ENCODE measurements at regions not wholly inside any gene's neighbourhood (a gene's known extent, or its start where the extent isn't known, plus 50 kb on each side); places are given as distances from the start of the nearest gene placed in this dataset.
A peak's percentile ranks its signal among the peaks of the same experiment; 100 is the strongest.
"Not testable (repeated sequence)": the region's sequence is repeated elsewhere in the genome, so short reads cannot be mapped to it uniquely, and the experiment has no call there.

DNA sequence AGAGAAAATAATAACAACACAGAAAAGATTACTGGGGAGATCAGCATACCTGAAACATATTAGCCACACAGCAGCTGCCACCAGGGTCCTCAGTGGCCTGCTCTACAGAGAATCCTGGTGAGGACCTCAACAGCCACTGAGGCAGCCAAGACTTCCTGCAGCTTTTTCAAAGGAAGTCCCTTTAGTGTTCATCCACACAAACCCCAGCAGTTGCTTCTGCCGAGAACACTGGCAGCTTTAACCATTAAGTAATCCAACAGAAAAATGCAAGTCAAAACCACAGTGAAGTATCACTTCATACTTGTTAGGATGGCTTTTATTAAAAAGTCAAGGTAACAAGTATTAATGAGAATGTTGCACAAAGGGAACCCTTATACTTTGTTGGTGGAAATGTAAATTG is 542.0 kb upstream of the GCFC2 start:
- no peak for DNase-seq

DNA sequence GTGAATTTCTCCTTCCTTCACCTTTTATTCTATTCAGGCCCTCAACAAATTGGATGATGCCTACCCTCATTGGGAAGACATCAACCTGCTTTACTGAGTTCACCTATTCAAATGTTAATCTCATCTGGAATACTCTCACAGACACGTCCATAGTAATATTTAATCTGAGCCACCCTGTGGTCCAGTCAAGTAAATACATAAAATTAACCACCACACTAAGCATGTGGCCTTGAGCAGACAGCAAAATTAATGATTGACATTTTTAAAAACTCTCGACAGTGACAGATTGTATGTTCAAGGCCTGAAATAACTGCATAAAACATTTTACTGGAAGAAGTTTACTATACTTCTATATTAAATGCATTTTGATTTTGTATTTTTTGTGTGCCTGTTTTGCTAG is 540.6 kb upstream of the GCFC2 start:
- no peak for DNase-seq

DNA sequence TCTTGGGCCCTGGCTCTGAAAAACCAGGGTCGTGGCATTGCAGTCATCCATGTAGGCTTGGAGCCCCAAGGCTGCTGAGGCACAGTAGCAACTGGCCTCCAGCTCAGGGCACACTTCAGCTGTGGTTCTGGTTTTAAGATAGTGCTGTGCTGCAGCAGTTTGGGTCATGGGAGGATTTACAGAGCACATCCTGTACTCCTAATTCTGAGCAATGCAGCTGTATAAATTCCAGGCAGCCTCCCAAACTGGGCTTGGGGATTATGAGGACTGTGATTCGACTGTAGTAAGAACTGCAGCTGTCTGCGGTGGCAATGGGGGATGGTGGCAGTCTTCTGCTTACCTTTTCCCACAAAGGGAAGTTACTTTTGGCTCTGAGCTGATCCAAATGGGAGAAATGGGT is 536.3 kb upstream of the GCFC2 start:
- DNase-seq: no peak

DNA sequence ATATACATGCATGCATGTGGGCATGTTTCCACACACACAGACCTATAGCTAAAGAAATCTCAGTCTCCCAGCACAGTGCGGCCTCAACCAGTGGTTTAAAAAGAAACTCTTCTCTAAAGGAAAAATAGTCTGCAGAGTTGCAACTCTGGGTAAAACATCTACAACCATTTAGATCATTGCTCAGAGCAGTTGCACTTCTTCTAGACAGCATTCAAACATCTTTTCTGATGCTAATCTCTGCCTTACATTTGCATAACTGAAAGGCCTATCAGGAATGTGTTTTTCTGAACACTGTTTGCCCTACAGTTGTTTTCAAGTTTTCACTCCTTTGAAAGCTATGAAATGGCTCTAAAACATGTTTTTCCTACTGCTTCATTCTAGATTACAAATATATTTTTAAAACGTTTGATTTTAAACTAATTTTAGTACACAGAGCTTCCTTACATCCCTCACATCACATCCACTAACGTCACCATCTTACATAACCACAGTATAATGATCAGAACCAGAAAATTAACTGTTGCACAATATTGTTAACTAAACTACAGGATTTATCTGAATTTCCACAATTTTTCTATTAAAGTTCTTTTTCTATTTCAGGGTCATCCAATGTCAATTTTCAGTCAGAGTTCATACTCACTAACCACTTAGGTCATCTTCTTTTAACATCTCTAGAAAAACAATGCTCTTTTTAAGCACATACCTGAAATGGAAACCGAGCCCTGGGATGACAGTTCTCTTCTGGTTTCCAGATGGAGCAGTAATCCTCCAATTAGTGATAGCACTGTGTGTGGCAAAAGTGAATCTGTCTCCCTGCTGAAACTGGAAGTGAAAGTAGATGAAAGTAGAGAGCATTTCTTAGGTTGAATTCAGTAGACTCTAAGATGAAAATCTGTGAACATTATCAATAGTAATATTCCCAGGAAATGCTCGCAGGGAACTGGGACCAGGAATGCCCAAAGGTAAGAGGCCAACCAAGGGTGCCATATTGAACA is 501.6 kb upstream of the GCFC2 start:
- no peak for DNase-seq

DNA sequence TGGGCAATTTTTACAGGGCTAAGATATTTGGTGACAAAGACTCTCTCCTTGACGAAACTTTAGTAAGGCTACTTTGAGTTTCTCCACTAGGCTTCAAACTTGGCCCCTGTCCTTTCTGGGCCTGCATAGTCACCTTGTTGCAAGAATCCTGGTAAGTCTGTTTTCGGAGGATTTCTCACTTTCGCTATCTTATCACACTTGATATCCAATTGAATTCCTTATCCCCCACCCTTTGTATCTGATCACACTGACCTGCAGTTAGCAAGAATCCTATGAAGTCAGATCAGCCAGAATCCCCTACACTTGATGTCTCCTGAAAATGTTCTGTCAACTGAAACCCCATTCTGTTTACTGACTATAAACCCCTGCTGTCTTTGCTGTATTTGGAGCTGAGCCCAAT is 499.8 kb upstream of the GCFC2 start:
- no peak for DNase-seq

DNA sequence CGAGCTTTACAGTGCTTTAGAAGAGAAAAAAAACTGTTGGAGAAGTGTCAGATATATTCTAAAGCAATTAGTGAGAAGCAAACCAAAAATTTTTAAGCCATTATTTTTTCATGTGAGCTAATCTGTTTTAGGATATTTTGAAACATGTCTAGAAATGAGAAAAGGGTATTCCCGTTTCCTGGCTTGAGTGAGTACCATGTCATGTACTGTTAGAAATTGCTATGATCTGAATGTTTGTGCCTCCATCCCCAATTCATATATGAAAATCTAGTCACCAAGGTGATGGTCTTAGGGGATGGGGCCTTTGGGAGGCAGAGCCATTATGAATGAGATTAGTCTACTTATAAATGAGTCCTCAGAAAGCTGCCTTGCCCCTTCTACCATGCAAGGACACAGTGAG is 493.3 kb upstream of the GCFC2 start:
- DNase-seq: no peak

DNA sequence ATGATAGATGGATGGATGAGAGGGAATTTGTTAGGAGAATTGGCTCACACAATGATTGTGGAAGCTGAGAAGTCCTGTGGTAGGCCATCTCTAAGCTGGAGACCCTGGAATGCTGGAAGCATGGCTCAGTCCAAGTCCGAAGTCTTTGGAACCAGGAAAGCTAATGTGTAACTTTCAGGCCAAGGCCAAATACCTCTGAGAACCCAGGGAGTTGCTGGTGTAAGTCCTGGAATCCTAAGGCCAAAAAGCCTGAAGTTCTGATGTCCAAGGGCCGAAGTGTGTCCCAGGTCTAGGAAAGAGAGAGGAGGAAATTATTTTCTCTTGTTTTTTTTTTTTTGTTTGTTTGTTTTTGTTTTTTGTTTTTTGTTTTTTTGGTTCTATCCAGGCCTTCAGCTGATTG is 492.2 kb upstream of the GCFC2 start:
- no peak for DNase-seq

DNA sequence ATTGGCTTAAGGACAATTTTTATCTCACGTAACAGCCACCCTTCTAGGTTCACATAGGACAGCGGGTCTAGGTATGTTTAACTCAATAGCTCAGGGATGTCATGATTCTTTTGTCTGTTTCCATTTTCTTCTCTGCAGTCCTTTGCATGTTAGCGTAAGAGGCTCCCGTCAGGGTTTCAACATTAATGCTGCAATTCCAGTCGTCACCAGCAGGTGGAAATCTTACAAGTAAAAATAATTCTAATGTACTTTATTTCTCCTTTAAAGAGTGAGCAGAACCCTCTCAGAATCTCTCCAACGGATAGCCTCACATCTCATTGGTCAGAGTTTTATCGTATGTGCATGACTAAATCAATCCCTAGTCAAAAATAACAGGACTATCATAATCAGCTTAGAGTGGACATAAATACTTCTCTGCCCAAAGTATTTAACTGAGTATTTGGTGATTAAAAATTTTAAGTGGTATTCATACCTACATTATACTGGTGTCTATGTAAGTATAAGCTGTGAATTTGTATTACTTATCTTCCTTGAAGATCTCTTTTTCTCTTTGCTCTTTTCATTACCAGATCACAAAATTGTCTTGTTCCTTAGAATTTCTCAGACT is 487.2 kb upstream of the GCFC2 start:
- peak; percentile 22 for DNase-seq

DNA sequence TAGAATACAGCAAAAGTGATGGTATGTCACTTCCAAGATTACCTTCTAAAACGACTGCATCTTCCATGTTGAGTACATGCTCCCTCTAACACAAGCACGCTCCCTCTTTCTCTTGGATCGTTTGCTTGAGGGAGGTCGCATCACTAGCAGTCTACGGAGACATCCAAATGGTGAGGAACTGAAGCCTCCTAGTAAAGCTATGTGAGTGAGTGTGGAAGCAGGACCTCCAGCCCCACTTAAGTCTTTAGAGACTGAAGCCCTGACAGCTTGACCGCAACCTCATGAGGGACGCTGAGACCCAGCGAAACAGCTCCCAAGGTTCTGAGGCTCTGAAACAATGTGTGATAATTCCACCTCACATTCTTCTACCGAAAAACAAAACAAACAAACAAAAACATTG is 486.7 kb upstream of the GCFC2 start:
- DNase-seq: no peak

DNA sequence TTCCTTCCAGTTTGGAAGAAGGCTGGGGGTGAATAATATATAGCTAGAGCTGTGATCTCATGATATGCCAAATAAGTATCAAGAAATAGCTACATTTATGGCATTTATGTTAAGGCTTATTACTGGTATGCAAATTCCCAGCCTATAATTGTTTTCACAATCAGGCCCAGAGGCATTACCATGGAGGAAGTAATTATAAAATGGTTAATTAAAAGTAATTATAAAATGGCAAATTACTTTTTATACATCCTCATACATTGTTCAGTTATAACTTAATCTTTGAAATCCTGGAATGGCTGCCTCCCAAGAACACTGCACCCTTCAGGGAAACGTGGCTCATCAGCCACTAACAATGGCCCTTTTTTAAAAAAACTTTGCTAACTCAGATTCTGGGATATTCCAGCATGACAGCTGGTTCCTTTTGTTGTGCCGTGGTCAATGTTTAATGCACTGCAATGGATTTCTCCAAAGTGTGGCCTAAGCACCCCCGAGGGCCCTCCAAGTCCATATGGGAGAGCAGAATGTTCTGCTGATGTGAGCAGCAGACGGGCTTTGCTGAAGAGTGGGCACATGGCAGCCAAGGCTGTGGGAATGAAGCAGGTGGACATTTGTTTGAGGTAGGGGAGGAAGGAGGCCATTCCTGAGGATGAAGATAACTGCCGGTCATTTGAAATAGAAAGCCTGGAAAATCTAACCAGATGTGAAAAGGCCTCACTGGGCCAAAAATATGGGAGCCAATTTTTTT is 483.5 kb upstream of the GCFC2 start:
- no peak for DNase-seq

DNA sequence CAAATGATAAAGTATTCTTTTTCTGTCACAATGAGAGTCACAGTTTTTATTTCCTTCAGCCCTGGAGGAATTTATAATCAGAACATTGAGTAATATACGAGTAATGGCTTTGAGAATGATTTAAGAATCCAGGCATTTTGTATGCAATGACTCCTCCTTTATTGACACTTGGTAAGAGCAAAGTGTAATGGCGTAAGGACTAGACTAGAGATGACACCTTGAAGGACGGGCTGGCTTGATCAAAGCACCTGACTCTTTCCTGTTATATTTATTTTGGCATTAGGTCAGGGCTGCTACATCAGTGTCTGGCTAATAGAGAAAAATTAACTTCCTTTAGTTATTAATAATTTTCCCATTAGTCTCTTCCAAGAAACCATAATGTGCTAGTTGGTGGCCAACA is 482.4 kb upstream of the GCFC2 start:
- DNase-seq: no peak

DNA sequence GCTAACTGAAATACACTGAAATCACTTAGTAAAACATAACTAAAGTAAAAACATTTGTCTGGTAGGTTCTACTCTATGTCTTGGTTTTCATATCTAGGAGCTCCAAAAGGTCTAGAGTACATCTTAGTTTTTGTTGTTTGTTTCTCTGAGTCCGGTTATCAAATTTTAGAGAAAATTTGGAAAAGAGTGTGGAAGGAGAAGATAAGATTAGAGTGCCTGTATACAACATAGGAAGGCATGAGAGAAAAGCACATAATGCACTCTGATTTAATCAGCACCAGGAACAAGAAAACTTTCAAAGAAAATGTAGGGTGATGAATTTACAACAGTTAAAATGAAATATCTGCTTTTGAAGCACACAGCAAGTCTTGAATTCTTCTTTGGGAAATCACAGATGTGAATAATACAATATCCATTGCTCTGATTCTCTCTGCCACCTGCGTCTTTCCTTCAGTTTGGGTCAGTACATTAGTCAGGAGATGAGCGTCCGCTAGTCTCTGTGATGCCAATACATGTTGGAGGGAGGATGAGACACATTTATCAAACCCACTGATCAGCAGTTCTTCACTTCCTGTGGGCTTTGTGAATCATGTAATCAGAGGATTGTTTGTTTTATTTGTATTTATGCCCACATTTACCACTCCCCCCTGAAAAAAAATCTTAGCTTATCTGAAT is 477.8 kb upstream of the GCFC2 start:
- DNase-seq: no peak

DNA sequence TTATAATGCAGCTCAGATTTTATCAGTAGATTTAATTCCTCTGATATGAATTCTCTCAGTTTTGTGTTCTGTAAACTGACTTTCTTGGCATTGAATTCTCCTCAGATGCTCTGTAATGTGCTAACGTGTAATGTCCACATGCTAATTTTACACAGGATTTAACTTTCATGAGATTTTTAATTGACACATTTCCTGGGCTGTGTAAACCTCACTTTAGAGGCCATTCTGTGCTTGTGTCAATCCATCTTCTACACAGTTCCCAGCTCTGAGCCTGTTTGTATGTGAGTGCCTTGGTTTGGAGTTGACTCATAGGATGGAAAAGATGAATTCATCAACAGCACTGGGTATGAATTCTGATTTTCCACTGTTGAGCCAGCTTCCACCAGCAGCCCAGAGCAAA is 476.7 kb upstream of the GCFC2 start:
- no peak for DNase-seq

DNA sequence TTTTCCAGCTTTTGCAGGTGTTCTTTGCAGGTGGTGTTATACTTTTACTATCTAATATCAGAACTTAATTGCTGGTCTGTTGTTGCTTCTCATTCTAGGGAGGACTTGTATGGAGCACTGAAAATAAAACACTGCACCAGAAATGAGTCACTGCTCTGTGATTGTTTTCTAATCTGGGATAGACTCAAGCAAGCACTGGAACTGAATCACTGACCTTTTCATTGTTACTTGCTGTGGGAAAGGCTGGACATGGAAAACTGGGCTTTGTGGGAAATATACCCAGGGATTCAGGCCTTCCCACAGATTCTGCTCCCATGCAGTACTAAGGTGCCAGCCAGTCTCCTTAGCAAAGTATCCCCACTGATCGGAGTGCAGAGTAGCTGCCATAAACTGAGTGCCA is 470.0 kb upstream of the GCFC2 start:
- DNase-seq: no peak

DNA sequence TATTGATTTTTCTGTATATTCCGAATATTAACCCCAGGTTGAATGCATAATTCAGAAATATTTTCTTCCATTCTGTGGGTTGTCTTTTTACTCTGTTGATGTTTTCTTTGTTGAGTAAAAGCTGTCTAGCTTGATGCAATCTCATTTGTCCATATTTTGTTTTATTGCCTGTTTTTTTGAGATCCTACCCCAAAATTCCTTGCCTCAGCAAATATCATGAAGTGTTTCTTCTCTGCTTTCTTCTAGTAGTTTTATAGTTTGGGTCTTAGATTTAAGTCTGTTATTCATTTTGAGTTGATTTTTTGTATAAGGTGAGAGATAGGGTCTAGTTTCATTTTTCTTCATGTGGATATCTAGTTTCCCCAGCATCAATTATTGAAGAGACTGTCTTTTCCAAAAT is 467.9 kb upstream of the GCFC2 start:
- DNase-seq: no peak

DNA sequence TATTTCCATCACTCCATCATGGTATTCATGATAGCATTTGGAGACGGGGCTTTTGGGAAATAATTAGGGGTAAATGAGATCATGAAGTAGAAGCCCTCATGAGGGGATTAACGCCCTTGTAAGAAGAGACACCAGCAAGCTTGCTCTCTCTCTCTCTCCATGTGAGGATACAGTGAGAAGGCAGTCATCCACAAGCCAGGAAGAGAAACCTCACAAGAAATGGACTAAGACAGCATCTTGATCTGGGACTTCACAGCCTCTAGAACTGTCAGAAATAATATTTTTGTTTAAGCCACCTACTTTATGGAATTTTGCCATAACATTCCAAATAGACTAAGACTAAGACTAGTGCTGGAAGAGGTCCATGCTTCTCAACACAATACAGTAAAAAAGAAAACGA is 464.6 kb upstream of the GCFC2 start:
- no peak for DNase-seq

DNA sequence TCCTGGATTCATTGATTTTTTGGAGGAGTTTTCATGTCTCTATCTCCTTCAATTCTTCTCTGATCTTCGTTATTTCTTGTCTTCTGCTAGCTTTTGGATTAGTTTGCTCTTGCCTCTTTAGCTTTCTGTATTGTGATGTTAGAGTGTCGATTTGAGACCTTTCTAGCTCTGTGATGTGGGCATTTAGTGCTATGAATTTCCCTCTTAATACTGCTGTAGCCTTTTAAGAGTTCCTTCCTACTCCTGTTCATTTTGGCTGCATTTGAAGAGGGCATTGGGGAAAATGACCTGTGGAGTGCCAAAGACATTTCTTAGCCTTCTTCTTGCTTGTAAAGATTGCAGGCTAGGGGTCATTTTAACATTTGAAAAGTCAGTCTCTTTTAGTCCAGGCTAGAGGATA is 463.8 kb upstream of the GCFC2 start:
- DNase-seq: no peak

DNA sequence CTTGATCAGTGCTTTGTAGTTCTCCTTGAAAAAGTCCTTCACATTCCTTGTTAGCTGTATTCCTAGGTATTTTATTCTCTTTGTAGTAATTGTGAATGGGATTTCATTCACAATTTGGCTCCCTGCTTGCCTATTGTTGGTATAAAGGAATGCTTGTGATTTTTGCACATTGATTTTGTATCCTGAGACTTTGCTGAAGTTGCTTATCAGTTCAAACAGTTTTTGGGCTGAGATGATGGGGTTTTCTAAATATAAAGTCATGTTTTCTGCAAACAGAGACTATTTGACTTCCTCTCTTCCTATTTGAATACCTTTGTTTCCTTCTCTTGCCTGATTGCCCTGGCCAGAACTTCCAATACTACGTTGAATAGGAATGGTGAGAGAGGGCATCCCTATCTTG is 462.5 kb upstream of the GCFC2 start:
- not testable (repeated sequence) for DNase-seq

DNA sequence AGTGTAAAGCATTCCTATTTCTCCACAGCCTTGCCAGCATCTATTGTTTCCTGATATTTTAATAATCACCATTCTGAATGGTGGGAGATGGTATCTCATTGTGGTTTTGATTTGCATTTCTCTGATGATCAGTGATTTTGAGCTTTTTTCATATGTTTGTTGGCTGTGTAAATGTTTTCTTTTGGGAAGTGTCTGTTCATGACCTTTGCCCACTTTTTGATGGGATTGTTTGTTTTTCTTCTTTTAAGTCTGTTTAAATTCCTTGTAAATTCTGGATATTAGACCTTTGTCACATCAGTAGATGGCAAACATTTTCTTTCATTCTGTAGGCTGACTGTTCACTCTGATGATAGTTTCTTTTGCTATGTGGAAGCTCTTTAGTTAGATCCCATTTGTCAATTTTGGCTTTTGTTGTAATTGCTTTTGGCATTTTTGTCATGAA is 461.5 kb upstream of the GCFC2 start:
- not testable (repeated sequence) for DNase-seq

DNA sequence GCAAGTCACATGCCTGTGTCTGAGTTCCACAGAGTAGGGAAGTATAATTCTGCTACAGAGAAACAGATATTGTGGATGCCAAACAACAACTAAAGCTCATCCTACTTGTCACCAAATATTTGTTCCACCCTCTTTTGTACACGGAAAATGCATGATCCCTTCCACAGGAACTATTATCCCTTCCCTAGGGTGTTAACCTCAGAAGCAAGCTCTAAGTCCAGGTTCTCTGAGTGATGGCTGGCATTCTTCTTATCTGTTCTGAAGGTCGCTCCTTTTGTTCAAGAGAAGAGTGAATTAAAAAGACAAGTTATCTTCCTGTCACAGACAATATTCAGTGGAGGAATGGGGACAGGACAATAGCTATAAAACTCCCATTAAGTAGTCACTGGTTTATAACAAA is 460.1 kb upstream of the GCFC2 start:
- no peak for DNase-seq

DNA sequence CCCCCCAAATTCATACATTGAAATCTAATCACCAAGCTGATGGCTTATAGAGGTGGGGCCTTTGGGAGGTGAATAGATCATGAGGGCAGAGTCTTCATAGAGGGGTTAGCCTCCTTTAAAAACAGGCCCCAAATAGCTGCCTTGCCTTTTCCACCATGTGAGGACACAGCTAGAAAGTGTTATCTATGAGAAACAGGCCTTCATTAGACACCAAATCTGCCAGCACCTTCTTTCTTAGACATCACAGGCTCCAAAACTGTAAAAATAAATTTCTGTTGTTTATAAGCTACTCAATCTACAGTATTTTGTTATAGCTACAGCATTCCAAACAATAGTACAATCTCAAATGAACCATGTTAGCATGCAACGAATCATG is 459.3 kb upstream of the GCFC2 start:
- no peak for DNase-seq

DNA sequence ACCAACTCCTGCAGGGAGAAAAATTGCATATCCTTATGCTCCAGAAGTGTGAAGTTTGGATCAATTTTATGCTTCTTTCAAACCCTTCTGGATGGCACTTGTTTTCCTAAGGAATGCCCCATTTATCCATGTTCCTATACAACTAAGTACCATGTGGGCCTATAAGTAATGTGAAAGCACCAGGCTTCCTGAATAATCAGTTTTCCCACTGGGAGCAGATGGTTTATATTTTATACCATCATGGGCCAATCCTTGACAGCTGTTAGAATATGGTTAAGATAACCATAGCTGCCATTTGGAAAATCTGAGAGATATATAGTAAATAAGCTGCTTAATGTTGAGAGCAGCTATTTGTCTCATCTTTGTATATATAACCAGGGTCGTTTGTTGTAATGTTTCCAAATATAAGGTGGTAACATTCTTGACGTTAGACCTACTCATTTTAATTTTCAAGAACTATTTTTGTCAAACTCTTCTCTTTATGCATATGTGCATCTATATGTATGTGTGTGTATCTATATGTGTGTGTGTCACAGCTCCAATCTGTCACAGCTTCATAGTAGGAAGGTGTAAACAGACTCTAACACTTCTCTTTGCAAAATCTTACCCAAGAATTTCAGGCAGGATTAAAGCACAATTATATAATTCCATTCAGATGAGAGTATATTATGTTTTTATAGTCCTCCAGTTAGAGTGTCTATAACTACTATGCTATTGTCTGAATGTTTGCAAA is 458.7 kb upstream of the GCFC2 start:
- DNase-seq: no peak

DNA sequence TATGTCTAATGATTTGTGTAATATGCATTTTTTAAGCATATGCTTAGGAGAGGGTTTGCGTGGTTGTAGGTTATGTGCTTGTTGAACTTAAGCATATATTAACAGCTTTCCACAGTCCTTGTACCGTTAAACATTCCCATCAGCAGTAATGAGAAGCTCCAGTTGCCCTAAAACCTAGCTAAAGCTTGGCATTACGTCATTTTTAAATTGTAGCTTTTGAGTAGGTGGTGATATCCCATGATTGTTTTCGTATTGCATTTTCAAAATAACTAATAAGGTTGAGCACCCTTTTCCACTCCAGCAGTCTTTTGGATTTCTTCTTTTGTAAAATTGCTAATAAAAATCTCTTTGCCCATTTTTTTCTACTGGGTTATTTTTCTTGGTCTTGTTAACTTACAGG is 453.1 kb upstream of the GCFC2 start:
- no peak for DNase-seq
